Hepatocyte (in vitro differentiated cells): ENCODE measurements at regions not wholly inside any gene's neighbourhood (a gene's known extent, or its start where the extent isn't known, plus 50 kb on each side); places are given as distances from the start of the nearest gene placed in this dataset.

Source experiments
- CTCF ChIP-seq: fragments of 200-600 bp; sonication (generic); IDR thresholded peaks from 2 replicates; pipeline ENCODE4 v1.5.1; 2016; ENCODE audit warnings: antibody characterized with exemption, mild to moderate bottlenecking; ENCODE audit not compliant: poor library complexity
- EZH2 ChIP-seq: fragments of 200-600 bp; sonication (generic); IDR thresholded peaks from 2 replicates; pipeline ENCODE4 v1.6.1; 2016; ENCODE audit warnings: antibody characterized with exemption, mild to moderate bottlenecking, borderline replicate concordance
- EZH2phosphoT487 ChIP-seq: fragments of 200-600 bp; sonication (generic); IDR thresholded peaks from one replicate; pipeline ENCODE4 v1.6.1; 2018; ENCODE audit warnings: antibody characterized with exemption, mild to moderate bottlenecking, low read depth, moderate library complexity; ENCODE audit not compliant: unreplicated experiment, severe bottlenecking

- TF ChIP-seq CTCF (no peak), EZH2 (no peak), EZH2phosphoT487 (no peak)
Measured at GRCh38 chr13:44110091-44110621, 230.5 kb downstream of the LACC1 start.
